Trophoblast cell (in vitro differentiated cells and primary cell): ENCODE measurements at regions not wholly inside any gene's neighbourhood (a gene's known extent, or its start where the extent isn't known, plus 50 kb on each side); places are given as distances from the start of the nearest gene placed in this dataset.

Experiments
- DNase-seq, 2 donors: peaks; one replicate each; pipeline ENCODE4 v3.0.0-alpha.2; 2016
- H2AFZ ChIP-seq: 2 replicates; pipeline ENCODE4 v1.6.1; 2013; ENCODE audit warnings: low read length, moderate library complexity, mild to moderate bottlenecking; ENCODE audit not compliant: insufficient read depth, poor library complexity
- H2AK5ac ChIP-seq: 2 replicates; pipeline ENCODE4 v1.6.1; 2013; ENCODE audit warnings: mild to moderate bottlenecking, low read length
- H2BK120ac ChIP-seq: 2 replicates; pipeline ENCODE4 v1.6.1; 2013; ENCODE audit warnings: low read length, mild to moderate bottlenecking, moderate library complexity; ENCODE audit not compliant: insufficient read depth, poor library complexity
- H2BK12ac ChIP-seq: 2 replicates; pipeline ENCODE4 v1.6.1; 2013; ENCODE audit warnings: mild to moderate bottlenecking, low read length, moderate library complexity
- H2BK5ac ChIP-seq: 2 replicates; pipeline ENCODE4 v1.6.1; 2013; ENCODE audit warnings: low read length, low read depth, moderate library complexity, mild to moderate bottlenecking; ENCODE audit not compliant: poor library complexity
- H3K14ac ChIP-seq: 2 replicates; pipeline ENCODE4 v1.6.1; 2013; ENCODE audit warnings: mild to moderate bottlenecking, low read length
- H3K18ac ChIP-seq: 2 replicates; pipeline ENCODE4 v1.6.1; 2013; ENCODE audit warnings: mild to moderate bottlenecking, low read length
- H3K23ac ChIP-seq: 2 replicates; pipeline ENCODE4 v1.6.1; 2013; ENCODE audit warnings: low read length
- H3K27ac ChIP-seq: 2 replicates; pipeline ENCODE4 v1.5.1; 2013; ENCODE audit warnings: low read depth, mild to moderate bottlenecking, inconsistent platforms, low read length, moderate library complexity
- H3K27me3 ChIP-seq: 2 replicates; pipeline ENCODE4 v1.6.1; 2013; ENCODE audit warnings: inconsistent platforms, mild to moderate bottlenecking, low read length, moderate library complexity; ENCODE audit not compliant: insufficient read depth
- H3K36me3 ChIP-seq, 2 experiments: 1 replicate in 1 of 2; 2 replicates in 1 of 2; pipeline ENCODE4 v1.6.1; 2013; ENCODE audit warnings: low read length in 2 of 2, mild to moderate bottlenecking in 2 of 2, moderate library complexity in 1 of 2; ENCODE audit not compliant: insufficient read depth in 2 of 2, control insufficient read depth in 1 of 2
- H3K4ac ChIP-seq: 2 replicates; pipeline ENCODE4 v1.6.1; 2013; ENCODE audit warnings: low read depth, mild to moderate bottlenecking, low read length, moderate library complexity
- H3K4me1 ChIP-seq, 2 experiments: 1 replicate in 1 of 2; 2 replicates in 1 of 2; pipeline ENCODE4 v1.6.1; 2013; ENCODE audit warnings: low read length in 2 of 2, mild to moderate bottlenecking in 2 of 2, moderate library complexity in 1 of 2; ENCODE audit not compliant: insufficient read depth in 2 of 2, control insufficient read depth in 1 of 2
- H3K4me2 ChIP-seq: 2 replicates; pipeline ENCODE4 v1.6.1; 2013; ENCODE audit warnings: inconsistent platforms, mild to moderate bottlenecking, low read length, moderate library complexity
- H3K4me3 ChIP-seq: 2 replicates; pipeline ENCODE4 v1.5.1; 2013; ENCODE audit warnings: mild to moderate bottlenecking, low read depth, low read length, inconsistent platforms
- H3K79me1 ChIP-seq: one replicate; pipeline ENCODE4 v1.6.1; 2013; ENCODE audit warnings: low read length
- H3K79me2 ChIP-seq: 2 replicates; pipeline ENCODE4 v1.6.1; 2013; ENCODE audit warnings: low read length, mild to moderate bottlenecking; ENCODE audit not compliant: control insufficient read depth, insufficient read depth, poor library complexity
- H3K9ac ChIP-seq: 2 replicates; pipeline ENCODE4 v1.6.1; 2013; ENCODE audit warnings: mild to moderate bottlenecking, low read length
- H3K9me3 ChIP-seq: 2 replicates; pipeline ENCODE4 v1.6.1; 2013; ENCODE audit warnings: low read depth, mild to moderate bottlenecking, control low read depth, inconsistent platforms, low read length; ENCODE audit not compliant: insufficient read depth
- H4K12ac ChIP-seq: 2 replicates; pipeline ENCODE4 v1.6.1; 2013; ENCODE audit warnings: low read depth, mild to moderate bottlenecking, low read length, moderate library complexity
- H4K8ac ChIP-seq: 2 replicates; pipeline ENCODE4 v1.6.1; 2013; ENCODE audit warnings: low read depth, mild to moderate bottlenecking, low read length, moderate library complexity
- H4K91ac ChIP-seq: one replicate; pipeline ENCODE4 v1.6.1; 2013; ENCODE audit warnings: low read depth, mild to moderate bottlenecking, low read length, moderate library complexity
- WGBS: extraction: QIAGEN DNeasy Blood & Tissue Kit; methylation state at CpG from one replicate; pipeline ENCODE4 v1.1.7; 2013; ENCODE audit warnings: missing lambda C conversion rate; ENCODE audit not compliant: insufficient read length, insufficient coverage; ENCODE audit errors: extremely low coverage; 5-methylcytosine and 5-hydroxymethylcytosine counted together

GRCh38 chr6:169082817-169083507, 170.7 kb downstream of the THBS2 start:
- H2AK5ac ChIP-seq: no peak overlapping the region

GRCh38 chr6:169082093-169082492, 171.6 kb downstream of the THBS2 start:
- Histone ChIP-seq H4K8ac (no peak overlapping the region), H2BK5ac (no peak overlapping the region), H2BK12ac (no peak overlapping the region), H3K36me3 (no peaks in the 10 kb centered on the region), H4K91ac (no peak overlapping the region), H3K79me2 (no peaks in the 10 kb centered on the region), H4K12ac (no peak overlapping the region), H3K27ac (no peak overlapping the region), H3K4me1 (peaks cover 2% of the 10 kb centered on the region in 2 experiments), H3K4ac (no peak overlapping the region), H3K23ac (no peak overlapping the region), H3K4me3 (no peak overlapping the region), H3K14ac (no peak overlapping the region), H2AFZ (no peak overlapping the region), H2AK5ac (no peak overlapping the region), H3K9me3 (peaks cover 3% of the 10 kb centered on the region), H3K9ac (no peak overlapping the region), H3K79me1 (peaks cover 7% of the 10 kb centered on the region), H3K18ac (no peak overlapping the region), H3K27me3 (no peaks in the 10 kb centered on the region), H3K4me2 (no peak overlapping the region), H2BK120ac (no peak overlapping the region)
- no peak for DNase-seq
- no CpG with 5 or more reads among the region's 5 CpGs for WGBS

More at GRCh38 chr6:169082817-169083507, 170.7 kb downstream of the THBS2 start:
- no peak overlapping the region for H3K18ac ChIP-seq
- H2BK12ac ChIP-seq: no peak overlapping the region
- no peak overlapping the region for H2BK5ac ChIP-seq
- no peak overlapping the region for H4K8ac ChIP-seq
- no peak overlapping the region for H2AFZ ChIP-seq
- no peak overlapping the region for H4K12ac ChIP-seq
- H3K9me3 ChIP-seq: peaks cover 3% of the 10 kb centered on the region
- no peak overlapping the region for H3K4me2 ChIP-seq
- H3K14ac ChIP-seq: no peak overlapping the region
- no peak overlapping the region for H3K4ac ChIP-seq
- H3K79me1 ChIP-seq: peaks cover 9% of the 10 kb centered on the region
- no peaks in the 10 kb centered on the region for H3K27me3 ChIP-seq
- no peaks in the 10 kb centered on the region for H3K79me2 ChIP-seq
- H3K4me1 ChIP-seq: peaks cover 2 to 6% of the 10 kb centered on the region in 2 experiments
- WGBS: no CpG with 5 or more reads among the region's 7 CpGs
- H3K27ac ChIP-seq: no peak overlapping the region
- no peak for DNase-seq
- H3K36me3 ChIP-seq: no peaks in the 10 kb centered on the region
- H2BK120ac ChIP-seq: no peak overlapping the region
- H3K4me3 ChIP-seq: no peak overlapping the region
- H4K91ac ChIP-seq: peak overlapping the region; percentile 7
- no peak overlapping the region for H3K23ac ChIP-seq
- no peak overlapping the region for H3K9ac ChIP-seq

GRCh38 chr6:169081248-169081647, 172.4 kb downstream of the THBS2 start:
- H3K4me2 ChIP-seq: no peak overlapping the region
- H3K23ac ChIP-seq: no peak overlapping the region
- H2BK120ac ChIP-seq: no peak overlapping the region
- no peaks in the 10 kb centered on the region for H3K27me3 ChIP-seq
- no peak overlapping the region for H3K14ac ChIP-seq
- H3K27ac ChIP-seq: no peak overlapping the region
- H2AFZ ChIP-seq: no peak overlapping the region
- H2BK12ac ChIP-seq: no peak overlapping the region
- no peak overlapping the region for H3K18ac ChIP-seq
- no peak overlapping the region for H4K12ac ChIP-seq
- H3K9ac ChIP-seq: no peak overlapping the region
- no peaks in the 10 kb centered on the region for H3K79me2 ChIP-seq
- no peak overlapping the region for H2AK5ac ChIP-seq
- peaks cover 3% of the 10 kb centered on the region for H3K9me3 ChIP-seq
- H2BK5ac ChIP-seq: no peak overlapping the region
- H4K91ac ChIP-seq: no peak overlapping the region
- no peak overlapping the region for H3K4ac ChIP-seq
- H3K36me3 ChIP-seq: no peaks in the 10 kb centered on the region
- WGBS: 100% methylated on average over 1 of the region's 3 CpGs
- no peak overlapping the region for H3K4me3 ChIP-seq
- peaks cover 5% of the 10 kb centered on the region for H3K79me1 ChIP-seq
- H4K8ac ChIP-seq: no peak overlapping the region
- no peak for DNase-seq
- peaks cover 0 to 1% of the 10 kb centered on the region in 2 experiments for H3K4me1 ChIP-seq

- H4K91ac ChIP-seq: no peak overlapping the region
- no peaks in the 10 kb centered on the region for H3K4me1 ChIP-seq
These were observed 174.0 kb downstream of the THBS2 start for GRCh38 chr6:169079650-169080049.

More at GRCh38 chr6:169079650-169080049, 174.0 kb downstream of the THBS2 start:
- H2BK5ac ChIP-seq: no peak overlapping the region
- no peak overlapping the region for H3K9ac ChIP-seq
- no peaks in the 10 kb centered on the region for H3K27me3 ChIP-seq
- H3K14ac ChIP-seq: no peak overlapping the region
- DNase-seq: no peak
- H3K4me2 ChIP-seq: no peak overlapping the region
- no peak overlapping the region for H3K23ac ChIP-seq
- H2AFZ ChIP-seq: no peak overlapping the region
- no peak overlapping the region for H2AK5ac ChIP-seq
- no peaks in the 10 kb centered on the region for H3K79me1 ChIP-seq
- no peak overlapping the region for H2BK12ac ChIP-seq
- no peak overlapping the region for H2BK120ac ChIP-seq
- H3K27ac ChIP-seq: no peak overlapping the region
- no peak overlapping the region for H3K18ac ChIP-seq
- H3K4ac ChIP-seq: no peak overlapping the region
- no CpG with 5 or more reads among the region's 3 CpGs for WGBS
- no peak overlapping the region for H4K12ac ChIP-seq
- H3K79me2 ChIP-seq: no peaks in the 10 kb centered on the region
- no peak overlapping the region for H3K4me3 ChIP-seq
- H4K8ac ChIP-seq: no peak overlapping the region
- peaks cover 2% of the 10 kb centered on the region for H3K9me3 ChIP-seq
- no peaks in the 10 kb centered on the region for H3K36me3 ChIP-seq
